ENCODE measurements at regions not wholly inside any gene's neighbourhood (a gene's known extent, or its start where the extent isn't known, plus 50 kb on each side); places are given as distances from the start of the nearest gene placed in this dataset.

- DNase-seq (ENCODE audit: low read depth): no peak
- no peak overlapping the region for H3K4me3 ChIP-seq (replicated peaks; ENCODE audit: low read depth, low read length)
- no peak for TF ChIP-seq CTCF (IDR thresholded peaks at IDR 0.05; ENCODE audit: low read length, missing control alignments)
Measured at GRCh38 chr10:43863270-43863669, 214.6 kb upstream of the ZNF32 start.

- no peak for DNase-seq (ENCODE audit: low read depth)
- H3K4me3 ChIP-seq (replicated peaks; ENCODE audit: low read depth, low read length): no peak overlapping the region
- TF ChIP-seq CTCF (IDR thresholded peaks at IDR 0.05; ENCODE audit: low read length, missing control alignments): no peak
Measured at GRCh38 chr10:43862756-43863155, 214.1 kb upstream of the ZNF32 start.

GRCh38 chr10:43861966-43862751, 213.5 kb upstream of the ZNF32 start:
- H3K4me3 ChIP-seq (replicated peaks; ENCODE audit: low read depth, low read length): no peak overlapping the region
- peak; percentile 93 for DNase-seq (ENCODE audit: low read depth)
- no peak for TF ChIP-seq CTCF (IDR thresholded peaks at IDR 0.05; ENCODE audit: low read length, missing control alignments)

- DNase-seq (ENCODE audit: low read depth): no peak
- no peak for TF ChIP-seq CTCF (IDR thresholded peaks at IDR 0.05; ENCODE audit: low read length, missing control alignments)
- no peak overlapping the region for H3K4me3 ChIP-seq (replicated peaks; ENCODE audit: low read depth, low read length)
Measured at GRCh38 chr10:43859016-43859525, 210.4 kb upstream of the ZNF32 start.

GRCh38 chr10:43857931-43858315, 209.2 kb upstream of the ZNF32 start:
- no peak overlapping the region for H3K4me3 ChIP-seq (replicated peaks; ENCODE audit: low read depth, low read length)
- no peak for DNase-seq (ENCODE audit: low read depth)
- no peak for TF ChIP-seq CTCF (IDR thresholded peaks at IDR 0.05; ENCODE audit: low read length, missing control alignments)

GRCh38 chr10:43857206-43857930, 208.7 kb upstream of the ZNF32 start:
- no peak overlapping the region for H3K4me3 ChIP-seq (replicated peaks; ENCODE audit: low read depth, low read length)
- no peak for TF ChIP-seq CTCF (IDR thresholded peaks at IDR 0.05; ENCODE audit: low read length, missing control alignments)
- DNase-seq (ENCODE audit: low read depth): peak; percentile 91

All from fibroblast of pulmonary artery (primary cell).